ENCODE measurements at regions not wholly inside any gene's neighbourhood (a gene's known extent, or its start where the extent isn't known, plus 50 kb on each side); places are given as distances from the start of the nearest gene placed in this dataset.
"Not testable (repeated sequence)": the region's sequence is repeated elsewhere in the genome, so short reads cannot be mapped to it uniquely, and the experiment has no call there.

- DNase-seq (ENCODE audit: low spot score) = not testable (repeated sequence)
Observed at GRCh38 chr3:110001905-110002304, 664.6 kb upstream of the DPPA4 start.

- no peak for DNase-seq (ENCODE audit: low spot score)
Observed at GRCh38 chr3:110006913-110007312, 669.6 kb upstream of the DPPA4 start.

DNA sequence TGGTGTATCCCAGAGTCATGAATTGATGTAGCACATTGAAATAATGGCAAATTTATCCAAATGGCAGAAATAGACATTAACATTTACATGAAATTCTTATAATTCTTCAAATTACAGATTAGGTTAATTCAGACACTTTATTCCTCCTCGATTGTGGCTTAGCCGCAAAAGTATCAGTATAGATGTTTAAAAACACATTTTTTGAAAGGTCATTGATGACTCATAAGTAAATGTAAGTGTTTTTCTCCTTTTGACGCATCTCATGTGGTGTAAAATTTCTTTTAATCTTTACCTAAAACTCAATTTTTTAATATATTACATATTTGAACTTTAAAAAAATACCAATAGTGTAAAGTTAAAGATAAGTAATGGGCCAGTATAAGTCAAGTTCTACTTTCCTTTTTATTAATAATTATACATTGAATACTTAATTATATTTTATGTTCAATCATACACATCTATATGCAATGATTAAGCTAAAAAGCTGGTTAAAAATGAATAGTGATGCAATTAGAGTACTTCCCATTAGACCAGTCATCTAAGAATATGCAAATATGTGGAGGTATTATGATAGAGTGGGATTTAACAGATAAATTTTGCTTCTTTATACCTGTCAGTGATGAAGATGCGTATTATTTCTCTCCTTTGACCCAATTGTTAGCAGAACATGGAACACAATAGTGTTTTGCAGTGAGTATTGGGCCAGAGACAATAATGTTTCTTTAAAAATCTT, 678.1 kb upstream of the DPPA4 start:
- peak; percentile 19 for DNase-seq (ENCODE audit: low spot score)

GRCh38 chr3:110016235-110016815, 679.0 kb upstream of the DPPA4 start:
- no peak for DNase-seq (ENCODE audit: low spot score)

DNA sequence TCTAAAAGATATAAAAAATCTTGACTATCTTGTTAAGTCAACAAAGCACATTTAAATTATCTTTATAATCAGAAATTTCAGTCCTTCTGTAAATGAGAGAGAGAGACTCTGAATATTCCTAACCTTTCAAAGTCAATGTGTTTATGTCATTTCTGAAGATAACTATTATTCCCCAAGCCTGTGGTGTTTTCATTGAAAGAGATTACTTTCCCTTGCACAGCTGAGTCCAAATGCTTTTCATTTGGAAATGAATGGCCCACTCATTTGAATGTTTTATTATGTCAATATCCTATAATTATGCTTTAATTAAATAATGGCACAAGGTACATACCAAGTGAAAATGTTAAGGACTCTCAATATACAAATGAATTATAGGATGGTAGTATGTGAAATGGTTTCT, 680.0 kb upstream of the DPPA4 start:
- DNase-seq (ENCODE audit: low spot score) = no peak

GRCh38 chr3:110021659-110022058, 684.3 kb upstream of the DPPA4 start:
- no peak for DNase-seq (ENCODE audit: low spot score)

- not testable (repeated sequence) for DNase-seq (ENCODE audit: low spot score)
Observed at GRCh38 chr3:110023022-110023421, 685.7 kb upstream of the DPPA4 start.

- no peak for DNase-seq (ENCODE audit: low spot score)
Observed at GRCh38 chr3:110026421-110026820, 689.1 kb upstream of the DPPA4 start.

- no peak for DNase-seq (ENCODE audit: low spot score)
Observed at GRCh38 chr3:110027446-110028080, 690.2 kb upstream of the DPPA4 start.

GRCh38 chr3:110031975-110032374, 694.6 kb upstream of the DPPA4 start:
- no peak for DNase-seq (ENCODE audit: low spot score)

DNA sequence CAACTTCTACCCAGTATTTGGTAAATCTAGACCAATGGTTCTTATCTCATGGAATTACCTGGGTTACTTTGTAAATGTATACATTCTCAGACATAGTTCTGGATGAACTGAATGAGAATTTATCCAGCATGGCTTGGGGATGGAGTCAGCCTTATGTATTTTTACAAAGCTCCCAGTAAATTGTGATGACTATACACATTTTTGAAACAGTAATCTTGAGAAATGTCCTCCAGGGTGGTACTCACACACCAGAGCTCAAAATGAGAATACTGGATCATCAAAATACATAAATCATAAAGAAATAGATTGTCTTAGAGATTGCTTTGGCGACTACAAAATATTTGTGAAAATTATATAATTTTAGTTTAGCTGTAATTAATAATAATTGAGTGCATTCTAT, 722.1 kb upstream of the DPPA4 start:
- DNase-seq (ENCODE audit: low spot score) = no peak

GRCh38 chr3:110062716-110063115, 725.4 kb upstream of the DPPA4 start:
- DNase-seq (ENCODE audit: low spot score) = no peak

- DNase-seq (ENCODE audit: low spot score) = no peak
Observed at GRCh38 chr3:110063178-110063577, 725.8 kb upstream of the DPPA4 start.

DNA sequence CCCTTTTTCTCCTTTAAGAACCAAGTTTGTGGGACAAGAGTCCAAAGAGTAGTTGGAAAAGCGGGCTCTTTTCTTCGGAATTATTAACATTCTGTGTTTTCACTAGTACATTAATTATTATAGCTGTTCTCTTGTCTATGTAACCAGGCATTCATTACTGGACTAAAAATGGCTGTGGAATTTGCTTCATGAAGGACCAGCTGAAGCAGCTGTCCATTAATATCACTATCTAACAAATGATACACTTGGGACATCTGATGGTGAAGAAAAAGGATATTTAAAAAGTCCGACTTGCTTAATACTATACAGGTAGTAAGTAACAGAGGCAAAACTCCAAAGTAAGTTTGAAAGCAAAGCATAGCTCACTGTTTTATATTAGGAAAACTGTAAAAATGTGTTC, 728.9 kb upstream of the DPPA4 start:
- no peak for DNase-seq (ENCODE audit: low spot score)

- DNase-seq (ENCODE audit: low spot score) = no peak
Observed at GRCh38 chr3:110067527-110067926, 730.2 kb upstream of the DPPA4 start.

GRCh38 chr3:110069761-110070160, 732.4 kb upstream of the DPPA4 start:
- DNase-seq (ENCODE audit: low spot score) = peak; percentile 44

GRCh38 chr3:110070161-110070916, 733.0 kb upstream of the DPPA4 start:
- peak; percentile 7 for DNase-seq (ENCODE audit: low spot score)

- no peak for DNase-seq (ENCODE audit: low spot score)
Observed at GRCh38 chr3:110074095-110074494, 736.7 kb upstream of the DPPA4 start.

DNA sequence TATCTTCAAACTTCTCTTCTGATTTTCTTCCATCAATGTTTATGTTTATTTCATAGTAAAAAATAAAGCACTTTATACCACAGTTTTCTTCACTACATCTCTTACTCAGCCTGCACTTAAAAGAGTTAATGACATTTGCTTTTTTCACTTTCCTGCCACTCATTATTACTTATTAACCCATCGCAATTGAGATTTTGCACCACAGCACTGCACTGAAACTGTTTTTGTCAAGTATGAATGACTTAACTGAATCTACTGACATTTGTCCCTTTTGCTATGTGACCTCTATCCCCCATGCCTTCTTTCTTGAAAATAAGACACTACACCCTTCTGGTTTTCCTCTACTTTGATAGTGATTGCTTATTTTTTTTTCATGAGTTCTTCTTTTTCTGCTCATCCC, 739.7 kb upstream of the DPPA4 start:
- DNase-seq (ENCODE audit: low spot score) = no peak

DNA sequence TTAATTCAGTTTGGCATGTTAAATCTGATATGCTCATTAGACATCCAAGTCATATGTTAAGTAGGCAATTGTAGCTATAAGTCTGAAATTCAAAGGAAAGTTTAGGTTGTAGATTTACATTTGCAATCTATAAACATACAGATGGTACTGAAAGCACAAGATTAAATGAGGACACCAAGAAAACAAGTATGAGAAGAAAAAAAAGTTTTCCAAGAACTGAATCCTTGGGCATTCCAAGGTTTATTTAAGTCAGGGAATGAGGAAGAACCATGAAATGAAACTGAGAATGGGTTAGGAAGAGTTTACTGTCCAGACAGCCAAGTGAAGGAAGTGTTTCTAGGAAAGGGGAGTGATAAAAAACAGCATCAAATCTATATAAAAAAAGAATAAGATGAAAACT, 756.1 kb upstream of the DPPA4 start:
- no peak for DNase-seq (ENCODE audit: low spot score)

GRCh38 chr3:110093812-110094401, 756.6 kb upstream of the DPPA4 start:
- DNase-seq (ENCODE audit: low spot score) = no peak

DNA sequence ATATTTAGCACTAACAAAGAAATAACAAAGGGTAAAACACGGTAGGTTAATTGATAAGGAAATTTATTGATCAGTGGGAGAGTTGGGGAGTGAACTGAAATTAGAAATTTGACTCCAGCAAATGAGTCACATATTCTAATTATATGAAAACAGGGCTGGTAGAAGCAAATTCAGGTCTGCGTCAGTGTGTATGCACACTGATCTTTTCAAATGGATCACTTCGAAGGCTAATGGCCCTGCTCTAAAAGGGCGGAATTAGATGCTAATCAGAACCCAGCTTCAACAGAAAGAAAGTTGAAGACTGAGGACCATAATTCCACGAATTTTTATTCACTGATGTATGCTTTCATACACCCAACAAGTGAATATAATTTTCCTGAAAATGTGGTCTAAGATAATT, 762.4 kb upstream of the DPPA4 start:
- no peak for DNase-seq (ENCODE audit: low spot score)
